ENCODE measurements at regions not wholly inside any gene's neighbourhood (a gene's known extent, or its start where the extent isn't known, plus 50 kb on each side); places are given as distances from the start of the nearest gene placed in this dataset.

DNA sequence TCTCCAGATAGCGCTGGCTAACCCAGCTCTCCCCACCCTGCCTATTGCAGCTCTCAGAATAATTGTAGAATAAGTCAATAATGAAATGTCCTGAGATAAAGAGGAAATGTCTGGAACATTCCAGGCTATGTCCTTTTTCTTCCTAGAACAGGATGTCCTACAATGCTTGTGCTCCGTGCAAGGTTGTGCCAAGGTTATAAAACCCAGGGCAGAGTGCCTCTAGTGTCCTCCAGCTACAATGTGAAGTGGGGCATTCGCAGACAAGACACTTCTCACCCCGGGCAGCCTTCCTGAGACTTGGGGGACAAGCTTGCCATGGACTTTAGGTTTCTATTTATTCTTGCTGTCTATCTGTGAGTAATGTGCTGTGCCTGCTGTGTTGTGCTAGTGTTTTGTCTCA lies 900.6 kb downstream of the TUSC7 start:
- no peak for TF ChIP-seq CTCF (IDR thresholded peaks at IDR 0.05; ENCODE audit: control insufficient read depth, insufficient read depth, low read depth, low read length, missing control alignments)
- no peak overlapping the region for H3K4me3 ChIP-seq (ENCODE audit: control insufficient read depth, low read depth, low read length)
- DNase-seq (ENCODE audit: low read depth): no peak

- no peak for DNase-seq (ENCODE audit: low read depth)
- no peak overlapping the region for H3K4me3 ChIP-seq (ENCODE audit: control insufficient read depth, low read depth, low read length)
- no peak for TF ChIP-seq CTCF (IDR thresholded peaks at IDR 0.05; ENCODE audit: control insufficient read depth, insufficient read depth, low read depth, low read length, missing control alignments)
Measured at GRCh38 chr3:117611211-117611610, 901.6 kb downstream of the TUSC7 start.

DNA sequence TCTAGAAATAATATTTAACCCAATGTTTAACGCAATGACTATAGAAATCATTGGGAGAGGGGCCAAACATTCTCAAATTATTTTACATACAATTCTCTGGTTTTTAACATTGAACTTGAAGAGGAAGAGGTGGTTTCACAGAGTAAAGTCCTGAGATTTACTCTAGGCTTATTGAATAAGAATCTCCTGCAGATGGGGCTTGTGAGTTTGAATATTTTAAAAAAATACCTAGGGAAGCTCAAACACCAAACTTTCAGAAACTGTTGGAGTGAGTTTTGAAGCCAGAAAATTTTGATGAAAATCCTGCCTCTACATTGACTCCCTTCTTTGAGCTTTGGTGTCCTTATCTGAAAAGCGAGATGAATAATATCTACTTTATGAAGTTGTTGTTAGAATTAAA lies 906.6 kb downstream of the TUSC7 start:
- TF ChIP-seq CTCF (IDR thresholded peaks at IDR 0.05; ENCODE audit: control insufficient read depth, insufficient read depth, low read depth, low read length, missing control alignments): no peak
- H3K4me3 ChIP-seq (ENCODE audit: control insufficient read depth, low read depth, low read length): no peak overlapping the region
- no peak for DNase-seq (ENCODE audit: low read depth)

- H3K4me3 ChIP-seq (ENCODE audit: control insufficient read depth, low read depth, low read length): no peak overlapping the region
- DNase-seq (ENCODE audit: low read depth): no peak
- TF ChIP-seq CTCF (IDR thresholded peaks at IDR 0.05; ENCODE audit: control insufficient read depth, insufficient read depth, low read depth, low read length, missing control alignments): no peak
Measured at GRCh38 chr3:117617906-117618305, 908.3 kb downstream of the TUSC7 start.

- DNase-seq (ENCODE audit: low read depth): no peak
- TF ChIP-seq CTCF (IDR thresholded peaks at IDR 0.05; ENCODE audit: control insufficient read depth, insufficient read depth, low read depth, low read length, missing control alignments): no peak
- H3K4me3 ChIP-seq (ENCODE audit: control insufficient read depth, low read depth, low read length): no peak overlapping the region
Measured at GRCh38 chr3:117618462-117618861, 908.9 kb downstream of the TUSC7 start.

- DNase-seq (ENCODE audit: low read depth): no peak
- H3K4me3 ChIP-seq (ENCODE audit: control insufficient read depth, low read depth, low read length): no peak overlapping the region
- TF ChIP-seq CTCF (IDR thresholded peaks at IDR 0.05; ENCODE audit: control insufficient read depth, insufficient read depth, low read depth, low read length, missing control alignments): no peak
Measured at GRCh38 chr3:117619805-117620204, 910.2 kb downstream of the TUSC7 start.
